ENCODE measurements at regions not wholly inside any gene's neighbourhood (a gene's known extent, or its start where the extent isn't known, plus 50 kb on each side); places are given as distances from the start of the nearest gene placed in this dataset.
"Not testable (repeated sequence)": the region's sequence is repeated elsewhere in the genome, so short reads cannot be mapped to it uniquely, and the experiment has no call there.

DNA sequence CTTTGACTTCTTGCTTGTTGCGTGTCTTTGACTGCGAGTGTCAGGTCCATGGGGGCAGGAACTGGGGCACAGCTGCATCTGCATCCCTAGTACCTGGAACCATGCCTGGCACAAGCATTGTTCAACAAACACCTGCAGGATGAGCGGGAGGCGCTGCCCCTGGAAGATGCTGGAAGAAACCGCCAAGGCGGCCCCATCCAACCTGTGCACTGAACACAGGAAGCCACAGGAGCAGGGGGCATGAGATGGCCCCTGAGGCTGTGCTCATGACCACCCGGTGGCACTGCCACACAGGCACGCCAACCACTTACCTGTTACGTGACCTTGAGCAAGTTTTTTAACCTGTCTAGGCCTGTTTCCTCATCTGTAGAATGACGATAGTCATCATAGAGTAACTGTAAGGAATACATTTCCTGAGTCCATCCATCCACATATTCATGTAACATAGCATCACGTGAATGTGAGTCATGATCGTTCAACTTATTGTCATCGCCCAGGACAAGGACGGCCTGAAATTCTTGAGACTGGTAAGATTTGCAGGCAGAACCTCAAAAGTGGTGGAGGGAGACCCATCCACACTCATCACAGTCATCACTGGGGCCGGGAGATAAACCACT, 374.2 kb downstream of the PREX1 start:
- Mint-ChIP-seq H3K9me3 (no peaks in the 10 kb centered on the region), H3K4me3 (no peak overlapping the region), H3K4me1 (ENCODE audit: low read depth) (no peaks in the 10 kb centered on the region), H3K36me3 (ENCODE audit: low read depth) (no peaks in the 10 kb centered on the region), H3K27me3 (ENCODE audit: insufficient read depth) (peaks cover 2% of the 10 kb centered on the region), H3K27ac (no peak overlapping the region)
- no peak for DNase-seq (ENCODE audit: low spot score)
- intact Hi-C loops (cut with micrococcal nuclease), result no loop called here

GRCh38 chr20:48451401-48451800, 376.4 kb downstream of the PREX1 start:
- Mint-ChIP-seq H3K4me3 (no peak overlapping the region), H3K9me3 (no peaks in the 10 kb centered on the region), H3K27me3 (ENCODE audit: insufficient read depth) (peaks cover 2% of the 10 kb centered on the region), H3K36me3 (ENCODE audit: low read depth) (no peaks in the 10 kb centered on the region), H3K4me1 (ENCODE audit: low read depth) (no peaks in the 10 kb centered on the region), H3K27ac (no peak overlapping the region)
- no peak for DNase-seq (ENCODE audit: low spot score)
- intact Hi-C loops (cut with micrococcal nuclease), result no loop called here

DNA sequence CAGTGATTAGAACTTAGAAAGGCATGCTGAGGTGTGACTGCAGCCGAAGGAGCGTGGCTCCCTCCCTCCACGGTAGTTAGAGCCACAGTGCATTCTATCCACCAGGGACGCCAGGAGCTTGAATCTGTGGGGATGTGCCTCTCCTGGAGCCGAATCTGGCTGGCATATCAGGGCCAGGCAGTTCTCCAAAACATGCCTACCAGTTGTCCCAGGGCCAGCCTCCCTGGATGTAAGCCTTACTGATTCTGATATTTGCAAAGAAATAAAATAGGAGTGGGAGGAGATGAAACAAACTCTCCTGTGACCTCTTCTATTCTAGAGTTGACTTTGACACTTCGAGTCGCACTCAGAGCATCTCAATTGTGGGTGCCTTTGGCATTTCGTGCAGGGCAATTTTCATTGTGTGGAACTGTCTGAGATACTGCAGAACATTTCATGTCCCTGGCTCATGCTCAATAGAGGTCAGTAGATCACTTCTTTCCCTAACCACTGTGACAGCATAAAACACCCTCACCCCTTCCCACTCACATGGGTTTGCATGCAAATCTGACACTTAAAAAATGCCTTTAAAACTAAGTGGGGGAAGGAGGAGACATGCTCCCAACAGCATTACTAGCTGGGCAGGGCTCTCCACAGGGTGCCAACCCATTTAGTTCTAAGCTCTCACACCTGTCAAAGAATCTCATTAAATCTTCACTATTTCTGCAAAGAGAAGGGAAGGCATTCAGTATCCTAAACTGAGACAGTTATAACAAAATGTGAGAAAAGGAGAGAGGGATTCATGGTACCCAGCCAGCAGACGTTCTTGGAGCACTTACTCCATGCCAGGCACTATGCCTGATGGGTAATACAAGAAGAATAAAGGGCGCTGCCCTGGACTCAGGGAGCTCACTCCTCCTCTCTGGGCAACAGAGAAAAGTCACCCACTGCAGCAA, 378.9 kb downstream of the PREX1 start:
- Mint-ChIP-seq H3K4me1 (ENCODE audit: low read depth) (no peaks in the 10 kb centered on the region), H3K27me3 (ENCODE audit: insufficient read depth) (peaks cover 4% of the 10 kb centered on the region), H3K36me3 (ENCODE audit: low read depth) (no peaks in the 10 kb centered on the region), H3K4me3 (no peak overlapping the region), H3K9me3 (peaks cover 9% of the 10 kb centered on the region), H3K27ac (no peak overlapping the region)
- intact Hi-C loops (cut with micrococcal nuclease), result no loop called here
- no peak for DNase-seq (ENCODE audit: low spot score)

GRCh38 chr20:48447456-48447855, 380.3 kb downstream of the PREX1 start:
- Mint-ChIP-seq H3K36me3 (ENCODE audit: low read depth) (no peaks in the 10 kb centered on the region), H3K9me3 (peaks cover 9% of the 10 kb centered on the region), H3K27me3 (ENCODE audit: insufficient read depth) (peaks cover 4% of the 10 kb centered on the region), H3K4me3 (no peak overlapping the region), H3K27ac (no peak overlapping the region), H3K4me1 (ENCODE audit: low read depth) (no peaks in the 10 kb centered on the region)
- intact Hi-C loops (cut with micrococcal nuclease), result no loop called here
- no peak for DNase-seq (ENCODE audit: low spot score)

DNA sequence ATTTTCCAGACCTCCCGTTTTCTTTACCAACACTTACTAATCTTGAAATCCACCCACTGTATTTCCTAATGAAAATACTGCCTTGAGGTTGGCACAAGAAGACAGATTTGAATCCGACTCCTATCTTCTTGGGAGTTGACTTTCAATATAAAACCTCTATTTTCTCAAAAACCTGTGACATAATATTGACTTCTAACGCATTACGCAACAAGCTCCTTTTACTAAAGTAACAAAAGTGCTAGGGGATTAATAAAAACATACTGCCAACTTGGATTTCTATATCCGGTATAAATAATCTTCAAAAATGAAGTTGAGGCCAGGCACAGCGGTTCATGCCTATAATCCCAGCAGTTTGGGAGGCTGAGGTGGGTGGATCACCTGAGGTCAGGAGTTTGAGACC, 382.0 kb downstream of the PREX1 start:
- no peak overlapping the region for H3K27ac Mint-ChIP-seq
- DNase-seq (ENCODE audit: low spot score), result no peak
- intact Hi-C loops (cut with micrococcal nuclease), result no loop called here

GRCh38 chr20:48444249-48444648, 383.6 kb downstream of the PREX1 start:
- Mint-ChIP-seq H3K36me3 (ENCODE audit: low read depth) (no peaks in the 10 kb centered on the region), H3K27ac (no peak overlapping the region), H3K9me3 (peaks cover 9% of the 10 kb centered on the region), H3K4me1 (ENCODE audit: low read depth) (no peaks in the 10 kb centered on the region), H3K4me3 (no peak overlapping the region), H3K27me3 (ENCODE audit: insufficient read depth) (peaks cover 4% of the 10 kb centered on the region)
- intact Hi-C loops (cut with micrococcal nuclease), result no loop called here
- no peak for DNase-seq (ENCODE audit: low spot score)

More for the DNA sequence above, 382.0 kb downstream of the PREX1 start:
- peaks cover 9% of the 10 kb centered on the region for H3K9me3 Mint-ChIP-seq
- H3K4me1 Mint-ChIP-seq (ENCODE audit: low read depth), result no peaks in the 10 kb centered on the region
- no peak overlapping the region for H3K4me3 Mint-ChIP-seq
- no peaks in the 10 kb centered on the region for H3K36me3 Mint-ChIP-seq (ENCODE audit: low read depth)
- peaks cover 4% of the 10 kb centered on the region for H3K27me3 Mint-ChIP-seq (ENCODE audit: insufficient read depth)

DNA sequence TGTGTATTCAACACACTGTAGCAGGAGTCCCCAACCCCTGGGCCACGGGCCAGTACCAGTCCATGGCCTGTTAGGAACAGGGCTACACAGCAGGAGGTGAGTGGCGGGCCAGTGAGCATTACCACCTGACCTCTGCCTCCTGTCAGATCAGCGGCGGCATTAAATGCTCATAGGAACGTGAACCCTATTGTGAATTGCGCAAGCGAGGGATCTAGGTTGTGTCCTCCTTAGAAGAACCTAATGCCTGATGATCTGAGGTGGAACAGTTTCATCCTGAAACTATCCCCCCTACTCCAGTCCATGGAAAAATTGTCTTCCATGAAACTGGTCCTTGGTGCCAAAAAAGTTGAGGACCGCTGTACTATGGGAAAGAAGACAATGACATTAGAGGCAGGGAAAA, 386.9 kb downstream of the PREX1 start:
- Mint-ChIP-seq H3K27me3 (ENCODE audit: insufficient read depth) (peaks cover 5% of the 10 kb centered on the region), H3K4me1 (ENCODE audit: low read depth) (no peaks in the 10 kb centered on the region), H3K36me3 (ENCODE audit: low read depth) (no peaks in the 10 kb centered on the region)

GRCh38 chr20:48440261-48440660, 387.5 kb downstream of the PREX1 start:
- H3K4me1 Mint-ChIP-seq (ENCODE audit: low read depth); H3K4me3 Mint-ChIP-seq; H3K36me3 Mint-ChIP-seq (ENCODE audit: low read depth); intact Hi-C loops (cut with micrococcal nuclease); H3K27ac Mint-ChIP-seq; H3K27me3 Mint-ChIP-seq (ENCODE audit: insufficient read depth); DNase-seq (ENCODE audit: low spot score); H3K9me3 Mint-ChIP-seq: not testable (repeated sequence)

More for the DNA sequence above, 386.9 kb downstream of the PREX1 start:
- Mint-ChIP-seq H3K27ac (no peak overlapping the region), H3K9me3 (peaks cover 12% of the 10 kb centered on the region), H3K4me3 (no peak overlapping the region)
- intact Hi-C loops (cut with micrococcal nuclease), result no loop called here
- DNase-seq (ENCODE audit: low spot score), result no peak

GRCh38 chr20:48437146-48437545, 390.7 kb downstream of the PREX1 start:
- intact Hi-C loops (cut with micrococcal nuclease), result no loop called here
- peaks cover 2% of the 10 kb centered on the region for H3K27me3 Mint-ChIP-seq (ENCODE audit: insufficient read depth)
- no peak overlapping the region for H3K4me3 Mint-ChIP-seq
- no peaks in the 10 kb centered on the region for H3K36me3 Mint-ChIP-seq (ENCODE audit: low read depth)
- H3K27ac Mint-ChIP-seq, result no peak overlapping the region
- H3K9me3 Mint-ChIP-seq, result peaks cover 3% of the 10 kb centered on the region
- no peaks in the 10 kb centered on the region for H3K4me1 Mint-ChIP-seq (ENCODE audit: low read depth)
- DNase-seq (ENCODE audit: low spot score), result no peak

DNA sequence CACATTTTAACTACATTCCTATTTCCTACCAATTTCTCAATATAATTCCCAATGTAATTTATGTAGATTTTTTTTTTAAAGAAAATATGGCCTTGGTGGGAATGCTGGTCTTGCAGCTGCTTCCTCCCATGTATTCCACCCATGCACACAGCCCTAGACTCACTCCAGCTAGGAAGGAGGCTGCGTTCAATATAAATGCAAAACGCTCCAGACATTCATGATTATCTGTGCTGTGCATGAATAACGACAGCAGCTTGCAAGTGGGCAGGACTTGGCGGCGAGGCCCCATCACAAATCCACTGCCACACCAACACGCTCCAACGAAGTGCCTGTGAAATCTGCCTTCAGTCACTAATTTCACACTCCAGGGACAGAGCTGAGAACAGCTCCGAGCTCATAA, 391.2 kb downstream of the PREX1 start:
- H3K4me1 Mint-ChIP-seq (ENCODE audit: low read depth); H3K36me3 Mint-ChIP-seq (ENCODE audit: low read depth); H3K4me3 Mint-ChIP-seq: not testable (repeated sequence)

GRCh38 chr20:48433178-48433577, 394.6 kb downstream of the PREX1 start:
- H3K4me1 Mint-ChIP-seq (ENCODE audit: low read depth), result no peaks in the 10 kb centered on the region
- H3K4me3 Mint-ChIP-seq, result no peak overlapping the region
- intact Hi-C loops (cut with micrococcal nuclease), result no loop called here
- no peaks in the 10 kb centered on the region for H3K36me3 Mint-ChIP-seq (ENCODE audit: low read depth)
- no peak for DNase-seq (ENCODE audit: low spot score)
- peaks cover 2% of the 10 kb centered on the region for H3K27me3 Mint-ChIP-seq (ENCODE audit: insufficient read depth)
- no peak overlapping the region for H3K27ac Mint-ChIP-seq
- peaks cover 5% of the 10 kb centered on the region for H3K9me3 Mint-ChIP-seq

More for the DNA sequence above, 391.2 kb downstream of the PREX1 start:
- DNase-seq (ENCODE audit: low spot score); H3K27ac Mint-ChIP-seq; H3K27me3 Mint-ChIP-seq (ENCODE audit: insufficient read depth); H3K9me3 Mint-ChIP-seq; intact Hi-C loops (cut with micrococcal nuclease): not testable (repeated sequence)

DNA sequence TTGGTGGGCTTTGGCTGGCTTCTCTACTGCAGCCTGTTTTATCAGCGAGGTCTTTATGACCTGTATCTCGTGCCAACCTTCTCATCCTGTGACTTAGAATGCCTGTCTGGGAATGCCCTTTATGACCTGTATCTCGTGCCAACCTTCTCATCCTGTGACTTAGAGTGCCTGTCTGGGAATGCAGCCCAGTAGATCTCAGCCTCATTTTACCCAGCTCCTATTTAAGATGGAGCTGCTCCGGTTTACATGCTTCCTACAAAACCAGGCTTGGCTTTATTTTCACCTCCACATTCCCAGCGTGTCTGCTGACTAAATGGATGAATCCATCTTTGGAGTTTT, 395.3 kb downstream of the PREX1 start:
- H3K36me3 Mint-ChIP-seq (ENCODE audit: low read depth), result no peaks in the 10 kb centered on the region
- H3K4me1 Mint-ChIP-seq (ENCODE audit: low read depth), result no peaks in the 10 kb centered on the region
- DNase-seq (ENCODE audit: low spot score), result no peak
- no peak overlapping the region for H3K4me3 Mint-ChIP-seq
- intact Hi-C loops (cut with micrococcal nuclease), result no loop called here
- H3K27me3 Mint-ChIP-seq (ENCODE audit: insufficient read depth), result peaks cover 2% of the 10 kb centered on the region
- H3K9me3 Mint-ChIP-seq, result peaks cover 3% of the 10 kb centered on the region
- H3K27ac Mint-ChIP-seq, result no peak overlapping the region

DNA sequence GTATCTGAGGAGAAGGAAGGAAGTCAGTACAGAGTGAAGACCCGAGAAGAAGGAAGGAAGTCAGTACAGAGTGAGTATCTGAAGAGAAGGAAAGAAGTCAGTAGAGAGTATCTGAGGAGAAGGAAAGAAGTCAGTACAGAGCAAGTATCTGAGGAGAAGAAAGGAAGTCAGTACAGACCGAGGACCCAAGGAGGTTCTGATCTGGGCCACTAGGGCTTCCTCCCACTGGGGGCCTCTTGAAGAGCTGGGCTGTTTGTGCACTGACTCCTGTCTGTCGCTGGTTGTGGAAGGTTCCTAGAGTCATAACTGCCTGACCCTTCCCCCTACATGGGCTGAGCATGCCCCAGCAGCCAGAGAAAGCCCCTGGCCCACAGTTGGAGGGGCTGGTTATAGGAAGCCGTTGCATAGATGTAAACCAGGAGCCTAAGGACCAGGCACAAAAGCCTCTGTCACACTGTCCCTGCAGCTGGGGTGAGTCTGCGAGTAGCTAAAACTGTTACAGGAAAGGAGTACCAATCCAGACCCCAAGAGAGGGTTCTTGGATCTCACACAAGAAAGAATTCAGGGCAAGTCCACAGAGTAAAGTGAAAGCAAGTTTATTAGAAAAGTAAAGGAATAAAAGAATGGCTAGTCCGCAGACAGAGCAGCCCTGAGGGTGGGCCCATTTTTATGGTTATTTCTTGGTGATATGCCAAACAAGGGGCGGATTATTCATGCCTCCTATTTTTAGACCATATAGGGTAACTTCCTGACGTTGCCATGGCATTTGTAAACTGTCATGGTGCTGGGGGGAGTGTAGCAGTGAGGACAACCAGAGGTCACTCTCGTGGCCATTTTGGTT, 395.9 kb downstream of the PREX1 start:
- Mint-ChIP-seq H3K27me3 (ENCODE audit: insufficient read depth) (peaks cover 2% of the 10 kb centered on the region), H3K27ac (no peak overlapping the region), H3K9me3 (peaks cover 3% of the 10 kb centered on the region), H3K4me1 (ENCODE audit: low read depth) (no peaks in the 10 kb centered on the region), H3K36me3 (ENCODE audit: low read depth) (no peaks in the 10 kb centered on the region), H3K4me3 (no peak overlapping the region)
- DNase-seq (ENCODE audit: low spot score), result no peak
- intact Hi-C loops (cut with micrococcal nuclease), result no loop called here
